Lower leg skin (tissue), 4 donors: ENCODE measurements at regions not wholly inside any gene's neighbourhood (a gene's known extent, or its start where the extent isn't known, plus 50 kb on each side); places are given as distances from the start of the nearest gene placed in this dataset.
"Not testable (repeated sequence)": the region's sequence is repeated elsewhere in the genome, so short reads cannot be mapped to it uniquely, and the experiment has no call there.

ENCODE experiments used
- DNase-seq, 2 donors: peaks; one replicate each; pipeline ENCODE4 v3.0.0-alpha.2; 2019; ENCODE audit warnings: low spot score in 2 of 2
- H3K4me3 ChIP-seq: fragments of 200-600 bp; sonication (generic); 2 replicates; pipeline ENCODE4 v1.5.1; 2017; ENCODE audit warnings: mild to moderate bottlenecking, low read depth; ENCODE audit not compliant: poor library complexity, severe bottlenecking
- POLR2A ChIP-seq, 2 donors: fragments of 450-650 bp; IDR thresholded peaks; one replicate each; pipeline ENCODE4 v1.6.1; 2016 to 2017; ENCODE audit warnings: antibody characterized with exemption in 2 of 2, mild to moderate bottlenecking in 1 of 2, moderate library complexity in 1 of 2
- WGBS, 2 donors: methylation state at CpG; one replicate each; pipeline ENCODE4 v1.1.5; 2018; 5-methylcytosine and 5-hydroxymethylcytosine counted together
- intact Hi-C: fragments of 100-400 bp; cut with DNase I; formaldehyde crosslinking; loops from one replicate; pipeline ENCODE4 v1.15.0; 2023; ENCODE audit warnings: low total_unique reads
- TF ChIP-seq, protein P1 (sequence below), 3 donors: fragments of 450-650 bp; IDR thresholded peaks; one replicate each; pipeline ENCODE4 v1.5.1; 2016; ENCODE audit warnings: antibody characterized with exemption in 3 of 3, mild to moderate bottlenecking in 3 of 3, moderate library complexity in 2 of 3

DNA sequence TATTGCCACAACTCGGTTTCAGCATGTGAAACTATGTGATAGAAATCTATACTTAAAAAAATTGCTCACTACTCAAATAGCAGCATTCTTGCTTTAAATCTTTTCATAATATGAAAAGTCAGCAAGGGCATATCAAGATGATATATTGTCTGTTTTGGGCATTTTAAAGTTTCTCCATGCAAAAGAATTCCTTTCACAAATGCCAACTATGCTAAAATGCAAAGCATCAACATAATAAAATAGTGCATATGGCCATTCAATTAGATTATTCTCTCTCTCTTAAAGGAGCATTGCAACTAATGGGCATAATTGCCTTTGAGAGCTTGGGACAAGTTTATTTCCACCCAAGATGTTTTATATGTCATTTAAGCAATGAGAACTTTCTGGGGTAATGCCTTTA, 475.1 kb downstream of the ZPLD1 start:
- TF ChIP-seq, protein P1, sequence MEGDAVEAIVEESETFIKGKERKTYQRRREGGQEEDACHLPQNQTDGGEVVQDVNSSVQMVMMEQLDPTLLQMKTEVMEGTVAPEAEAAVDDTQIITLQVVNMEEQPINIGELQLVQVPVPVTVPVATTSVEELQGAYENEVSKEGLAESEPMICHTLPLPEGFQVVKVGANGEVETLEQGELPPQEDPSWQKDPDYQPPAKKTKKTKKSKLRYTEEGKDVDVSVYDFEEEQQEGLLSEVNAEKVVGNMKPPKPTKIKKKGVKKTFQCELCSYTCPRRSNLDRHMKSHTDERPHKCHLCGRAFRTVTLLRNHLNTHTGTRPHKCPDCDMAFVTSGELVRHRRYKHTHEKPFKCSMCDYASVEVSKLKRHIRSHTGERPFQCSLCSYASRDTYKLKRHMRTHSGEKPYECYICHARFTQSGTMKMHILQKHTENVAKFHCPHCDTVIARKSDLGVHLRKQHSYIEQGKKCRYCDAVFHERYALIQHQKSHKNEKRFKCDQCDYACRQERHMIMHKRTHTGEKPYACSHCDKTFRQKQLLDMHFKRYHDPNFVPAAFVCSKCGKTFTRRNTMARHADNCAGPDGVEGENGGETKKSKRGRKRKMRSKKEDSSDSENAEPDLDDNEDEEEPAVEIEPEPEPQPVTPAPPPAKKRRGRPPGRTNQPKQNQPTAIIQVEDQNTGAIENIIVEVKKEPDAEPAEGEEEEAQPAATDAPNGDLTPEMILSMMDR (IDR thresholded peaks at IDR 0.05), result no peak
- TF ChIP-seq POLR2A (IDR thresholded peaks at IDR 0.05), result no peak
- H3K4me3 ChIP-seq, result no peak overlapping the region
- intact Hi-C loops, result no loop called here
- 37 to 52% methylated on average over 1 of the region's 1 CpG for WGBS, 2 donors
- no peak for DNase-seq

DNA sequence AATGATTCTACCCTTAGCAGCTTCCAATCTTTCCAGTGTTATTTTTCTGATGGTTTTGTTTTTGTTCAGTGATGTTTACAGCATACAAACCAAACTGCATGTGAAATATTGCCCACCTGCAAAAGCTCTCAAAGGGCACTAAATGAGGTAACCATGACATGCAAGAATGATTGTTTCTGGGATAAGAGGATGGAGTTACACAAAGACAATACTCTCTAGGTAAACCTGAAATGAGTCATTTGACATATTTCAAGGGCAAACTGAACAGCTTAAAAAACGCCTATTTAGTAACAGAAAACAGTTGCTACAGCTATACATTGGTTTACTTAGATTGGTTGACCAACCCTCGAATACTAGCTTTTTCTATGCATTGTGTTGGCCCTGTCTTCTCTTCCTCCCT, 481.7 kb downstream of the ZPLD1 start:
- no peak overlapping the region for H3K4me3 ChIP-seq
- WGBS, 2 donors, result 73 to 75% methylated on average over 2 of the region's 2 CpGs
- DNase-seq, result no peak

DNA sequence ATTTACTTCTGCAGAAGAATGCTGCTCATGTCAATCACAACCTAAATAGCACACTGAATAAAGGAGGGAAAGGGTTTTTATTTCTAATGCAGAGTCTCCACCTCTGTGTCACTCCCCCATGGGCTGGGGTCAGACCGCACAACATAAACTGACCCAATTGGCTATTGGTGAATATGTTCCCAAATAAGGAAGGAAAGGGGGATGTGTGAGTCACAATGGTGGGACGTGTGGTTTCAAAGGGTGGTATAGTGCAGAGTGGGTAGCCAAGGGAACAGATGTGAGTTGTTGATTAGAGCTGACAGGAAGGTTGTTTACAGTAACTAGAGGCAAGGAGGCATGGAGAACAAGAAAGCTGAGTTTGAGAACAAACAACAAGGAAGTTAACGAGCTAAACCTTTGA, 491.8 kb downstream of the ZPLD1 start:
- TF ChIP-seq, protein P1 (IDR thresholded peaks at IDR 0.05), result no peak
- no peak for TF ChIP-seq POLR2A (IDR thresholded peaks at IDR 0.05)
- 66 to 79% methylated on average over 3 of the region's 3 CpGs for WGBS, 2 donors
- intact Hi-C loops, result no loop called here
- no peak overlapping the region for H3K4me3 ChIP-seq
- DNase-seq, result no peak

More for the DNA sequence above, 481.7 kb downstream of the ZPLD1 start:
- intact Hi-C loops, result no loop called here
- TF ChIP-seq POLR2A (IDR thresholded peaks at IDR 0.05), result no peak
- TF ChIP-seq, protein P1 (IDR thresholded peaks at IDR 0.05), result no peak

DNA sequence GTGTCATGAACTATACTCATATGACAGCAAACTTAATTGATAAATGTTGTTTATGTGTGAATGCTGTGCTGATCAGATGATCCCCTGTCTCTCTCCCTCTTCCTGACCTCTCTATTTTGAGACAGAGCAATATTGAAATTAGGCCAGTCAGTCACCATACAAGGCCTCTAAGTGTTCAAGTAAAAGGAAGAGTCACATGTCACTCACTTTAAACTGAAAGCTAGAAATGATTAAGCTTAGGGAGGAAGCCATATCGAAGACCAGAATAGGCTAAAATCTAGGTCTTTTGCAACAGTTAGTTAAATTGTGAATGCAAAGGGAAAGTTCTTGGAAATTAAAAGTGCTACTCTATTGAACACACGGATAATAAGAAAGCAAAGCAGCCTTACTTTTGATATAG, 498.6 kb downstream of the ZPLD1 start:
- TF ChIP-seq, protein P1 (IDR thresholded peaks at IDR 0.05), result no peak
- TF ChIP-seq POLR2A (IDR thresholded peaks at IDR 0.05), result no peak
- intact Hi-C loops, result no loop called here
- no peak overlapping the region for H3K4me3 ChIP-seq
- WGBS, 2 donors, result 86 to 89% methylated on average over 2 of the region's 2 CpGs
- no peak for DNase-seq

DNA sequence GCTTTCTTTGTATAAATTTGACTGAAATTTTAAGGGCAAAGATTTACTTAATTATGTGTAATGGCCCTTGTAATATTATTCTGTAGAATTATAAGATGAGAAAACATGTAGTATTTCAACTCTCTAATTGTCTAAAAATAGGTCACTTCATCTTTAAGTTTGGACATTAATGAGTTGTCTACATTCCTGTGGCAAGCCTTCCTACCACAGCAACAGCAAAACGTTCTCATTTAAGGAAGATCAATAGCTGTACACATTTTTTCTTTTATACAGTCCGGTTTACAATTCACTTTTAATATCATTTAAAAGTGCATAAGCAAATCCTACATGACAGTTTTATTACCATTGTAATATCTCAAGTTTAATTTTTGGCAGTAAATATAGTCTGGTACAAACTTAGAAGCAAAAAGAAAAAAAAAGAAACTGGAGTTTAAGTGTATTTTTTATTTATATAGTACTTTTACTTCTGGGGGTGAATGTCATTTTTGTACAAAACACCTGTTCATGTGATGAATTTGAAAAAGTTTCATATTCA, 501.8 kb downstream of the ZPLD1 start:
- WGBS, 2 donors, result 14 to 17% methylated on average over 2 of the region's 2 CpGs
- no peak overlapping the region for H3K4me3 ChIP-seq
- no peak for TF ChIP-seq POLR2A (IDR thresholded peaks at IDR 0.05)
- TF ChIP-seq, protein P1 (IDR thresholded peaks at IDR 0.05), result no peak
- no peak for DNase-seq
- intact Hi-C loops, result no loop called here

DNA sequence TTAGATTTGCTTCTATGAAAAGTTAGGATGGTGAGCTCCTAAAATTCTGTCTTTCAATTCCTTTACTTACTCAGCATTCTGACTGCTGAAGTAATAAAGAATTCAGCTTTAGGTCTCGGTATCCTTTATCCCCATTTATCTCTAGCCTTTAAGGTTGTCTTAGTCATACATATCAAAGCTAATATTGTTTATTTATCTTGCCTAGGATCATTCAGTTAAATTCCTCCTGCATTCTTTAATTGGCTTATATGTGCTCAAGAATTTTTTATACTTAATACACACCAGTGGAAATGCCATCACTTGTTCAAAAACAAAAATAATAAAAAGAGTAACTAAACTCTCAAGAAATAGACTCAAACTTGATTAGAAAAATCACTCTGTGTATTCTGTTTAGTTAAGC, 507.0 kb downstream of the ZPLD1 start:
- no peak for TF ChIP-seq POLR2A (IDR thresholded peaks at IDR 0.05)
- WGBS, 2 donors, result 58 to 66% methylated on average over 1 of the region's 1 CpG

DNA sequence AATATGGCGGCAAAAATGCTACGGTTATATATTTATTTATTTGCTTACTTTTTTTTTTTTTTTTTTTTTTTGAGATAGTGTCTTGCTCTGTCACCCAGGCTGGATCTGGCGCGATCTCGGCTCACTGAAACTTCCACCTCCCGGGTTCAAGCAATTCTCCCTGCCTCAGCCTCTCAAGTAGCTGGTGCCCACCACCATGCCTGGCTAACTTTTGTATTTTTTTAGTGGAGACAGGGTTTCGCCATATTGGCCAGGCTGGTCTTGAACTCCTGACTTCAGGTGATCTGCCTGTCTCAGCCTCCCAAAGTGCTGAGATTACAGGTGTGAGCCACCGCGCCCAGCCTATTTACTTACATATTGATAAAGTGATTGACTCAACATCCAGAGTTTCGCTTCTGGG, 511.6 kb downstream of the ZPLD1 start:
- DNase-seq, H3K4me3 ChIP-seq, intact Hi-C loops: not testable (repeated sequence)
- 96% methylated on average over 10 of the region's 10 CpGs for WGBS, 2 donors

More for the DNA sequence above, 507.0 kb downstream of the ZPLD1 start:
- H3K4me3 ChIP-seq, result no peak overlapping the region
- DNase-seq, result no peak
- intact Hi-C loops, result no loop called here
